ENCODE measurements at regions not wholly inside any gene's neighbourhood (a gene's known extent, or its start where the extent isn't known, plus 50 kb on each side); places are given as distances from the start of the nearest gene placed in this dataset.
A peak's percentile ranks its signal among the peaks of the same experiment; 100 is the strongest.

GRCh38 chr9:117945286-117945685, 241.1 kb downstream of the TLR4 start:
- no peak for DNase-seq

GRCh38 chr9:117951127-117951526, 246.9 kb downstream of the TLR4 start:
- no peak for DNase-seq

- DNase-seq = no peak
Measured at GRCh38 chr9:117952581-117952980, 248.4 kb downstream of the TLR4 start.

GRCh38 chr9:117957267-117957666, 253.1 kb downstream of the TLR4 start:
- DNase-seq = peak; percentile 71

DNA sequence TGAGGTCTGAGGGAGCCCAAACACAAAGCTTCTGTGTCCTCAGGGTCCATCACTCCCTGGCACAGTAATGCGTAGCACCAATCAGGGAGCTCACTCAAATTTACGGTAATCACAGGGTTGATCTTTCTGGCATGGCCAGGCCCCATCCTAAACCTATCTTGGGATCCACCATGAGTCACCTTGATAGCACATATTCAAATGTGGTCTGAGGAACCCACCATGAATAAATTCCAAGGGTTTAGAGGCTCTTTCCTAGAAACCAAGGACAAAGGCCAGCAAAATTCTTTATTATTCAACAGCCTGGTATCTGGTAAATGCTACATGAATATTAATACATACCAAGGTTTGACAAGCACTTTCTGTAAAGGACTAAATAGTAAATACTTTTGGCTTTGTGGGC, 254.5 kb downstream of the TLR4 start:
- DNase-seq = no peak

- no peak for DNase-seq
Measured at GRCh38 chr9:117963493-117964090, 259.4 kb downstream of the TLR4 start.

DNA sequence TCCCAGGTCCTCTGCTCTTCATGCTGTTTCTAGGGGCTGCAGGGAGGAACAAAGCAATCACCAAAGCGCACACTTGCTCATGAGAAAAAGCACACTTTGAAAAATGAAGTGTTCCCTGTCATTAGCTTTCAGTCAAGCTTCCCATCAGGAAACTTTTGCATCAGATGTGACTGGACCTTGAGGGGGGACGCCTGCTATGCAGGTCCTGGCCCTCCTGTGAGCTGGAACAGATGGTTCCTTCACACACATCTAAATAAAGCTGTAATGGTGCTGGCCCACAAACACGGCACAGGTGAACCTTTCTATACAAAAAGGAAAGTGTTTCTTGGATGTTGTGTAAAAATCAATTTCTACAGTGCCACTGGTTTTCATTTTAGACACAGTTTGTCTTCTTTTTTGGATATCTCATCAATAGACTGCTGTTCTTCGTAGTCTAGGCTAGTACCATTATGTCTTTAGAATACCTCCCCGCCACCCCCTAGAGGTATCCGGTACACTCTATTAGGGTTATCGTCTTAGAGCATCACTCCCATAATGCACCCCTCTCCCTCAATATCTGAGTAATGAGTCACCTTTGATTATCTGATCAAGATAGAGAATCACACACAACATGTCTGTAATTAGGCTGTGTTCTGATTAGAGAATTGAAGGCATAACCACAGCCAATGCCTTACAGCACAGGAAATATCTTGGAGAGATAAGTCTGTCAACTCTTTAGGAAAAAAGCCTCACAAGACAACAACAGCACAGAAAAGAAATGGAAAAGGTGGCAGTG, 266.3 kb downstream of the TLR4 start:
- no peak for DNase-seq

GRCh38 chr9:117974108-117974507, 269.9 kb downstream of the TLR4 start:
- no peak for DNase-seq

DNA sequence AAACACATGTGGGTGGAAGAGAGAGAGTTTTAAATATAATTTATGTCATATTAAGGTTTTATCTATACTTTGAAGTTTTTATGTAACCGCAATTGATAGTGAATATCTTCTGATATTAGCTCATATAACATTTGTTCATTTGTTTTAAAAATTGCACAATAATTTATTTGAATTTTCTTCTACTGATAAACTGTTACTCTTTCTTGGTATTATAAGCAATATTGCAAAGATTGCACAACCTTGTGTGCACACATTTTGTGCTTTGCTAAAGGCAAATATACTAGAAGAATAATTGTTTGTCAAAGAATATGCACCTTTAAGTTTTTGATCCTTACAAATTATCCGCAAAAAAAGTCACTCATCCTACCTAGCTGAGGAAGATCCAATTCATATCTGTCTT, 275.7 kb downstream of the TLR4 start:
- DNase-seq = no peak

- DNase-seq = no peak
Measured at GRCh38 chr9:117987945-117988344, 283.7 kb downstream of the TLR4 start.

DNA sequence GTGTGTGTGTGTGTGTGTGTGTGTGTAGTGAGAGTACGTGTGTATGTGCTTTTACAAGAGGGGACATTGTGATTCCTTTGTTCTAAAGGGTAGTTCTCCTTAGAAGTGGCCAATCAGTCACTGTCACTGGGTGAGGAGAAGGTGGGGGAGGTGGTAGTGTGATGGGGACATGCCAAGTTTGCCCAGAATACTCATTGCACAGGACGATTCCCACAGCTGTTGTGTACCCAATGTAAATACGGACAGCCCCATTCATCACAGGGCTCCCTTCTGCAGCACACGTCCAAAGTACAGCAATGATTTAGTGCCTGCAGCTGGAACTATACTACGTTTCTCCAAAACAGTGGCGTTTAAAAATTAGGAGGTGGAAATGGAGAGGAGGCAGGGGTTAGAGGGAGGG, 287.8 kb downstream of the TLR4 start:
- peak; percentile 85 for DNase-seq

DNA sequence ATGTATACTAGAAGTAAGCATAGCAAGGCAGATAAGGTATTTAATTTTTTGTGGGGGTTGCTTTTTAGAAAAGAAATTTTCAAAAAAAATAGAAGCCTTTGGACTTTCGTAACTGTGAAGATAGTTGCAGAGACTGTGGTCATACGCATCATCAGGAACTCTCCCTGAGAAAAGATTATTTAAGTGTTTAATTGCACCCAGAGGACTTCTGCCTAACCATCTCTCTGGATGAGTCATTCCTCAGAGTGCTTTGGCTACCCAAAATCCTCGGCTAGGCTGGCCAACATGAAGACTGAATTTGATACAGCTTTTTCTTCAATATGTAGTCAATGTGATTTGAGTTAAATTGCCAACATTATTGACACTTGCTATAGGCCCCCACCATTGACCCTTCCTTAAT, 296.4 kb downstream of the TLR4 start:
- no peak for DNase-seq

DNA sequence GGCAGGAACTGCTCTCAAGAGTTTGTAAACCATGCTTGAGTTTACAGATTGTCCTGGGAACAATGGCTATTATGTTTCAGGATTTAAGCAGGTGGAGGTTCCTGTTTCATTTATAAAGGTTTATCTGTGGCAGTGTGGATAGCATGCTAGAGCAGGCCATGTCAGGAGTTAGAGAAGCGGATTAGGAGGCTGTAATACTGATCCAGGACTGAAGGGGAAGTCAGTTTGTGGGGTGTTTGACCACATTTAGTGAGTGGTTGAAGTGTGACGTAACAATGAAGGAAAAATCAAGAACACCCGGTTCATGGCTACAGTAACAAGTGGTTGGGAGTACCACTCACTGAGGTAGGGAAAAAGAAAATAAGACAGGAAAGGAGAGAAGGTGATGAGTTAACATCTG, 299.0 kb downstream of the TLR4 start:
- DNase-seq = no peak

DNA sequence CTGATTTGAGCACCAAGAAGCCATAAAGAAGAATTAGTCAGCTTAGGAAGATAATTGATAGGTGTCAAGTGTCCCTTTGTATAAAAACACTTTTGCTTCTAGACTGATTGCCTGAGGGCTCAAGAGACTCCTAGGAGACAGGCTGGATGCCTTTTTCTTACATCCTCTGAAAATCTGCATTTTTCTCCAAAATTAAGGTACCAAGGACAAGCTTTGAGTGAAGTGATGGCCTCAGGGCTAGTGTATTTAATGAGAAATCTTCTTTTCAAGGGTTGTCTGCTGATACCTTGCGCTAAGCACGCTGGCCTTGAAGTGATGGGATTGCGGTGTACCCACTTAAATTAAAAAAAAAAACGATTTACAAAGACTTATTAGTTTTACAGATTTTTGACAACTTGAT, 304.0 kb downstream of the TLR4 start:
- no peak for DNase-seq

- no peak for DNase-seq
Measured at GRCh38 chr9:118009614-118010013, 305.4 kb downstream of the TLR4 start.

DNA sequence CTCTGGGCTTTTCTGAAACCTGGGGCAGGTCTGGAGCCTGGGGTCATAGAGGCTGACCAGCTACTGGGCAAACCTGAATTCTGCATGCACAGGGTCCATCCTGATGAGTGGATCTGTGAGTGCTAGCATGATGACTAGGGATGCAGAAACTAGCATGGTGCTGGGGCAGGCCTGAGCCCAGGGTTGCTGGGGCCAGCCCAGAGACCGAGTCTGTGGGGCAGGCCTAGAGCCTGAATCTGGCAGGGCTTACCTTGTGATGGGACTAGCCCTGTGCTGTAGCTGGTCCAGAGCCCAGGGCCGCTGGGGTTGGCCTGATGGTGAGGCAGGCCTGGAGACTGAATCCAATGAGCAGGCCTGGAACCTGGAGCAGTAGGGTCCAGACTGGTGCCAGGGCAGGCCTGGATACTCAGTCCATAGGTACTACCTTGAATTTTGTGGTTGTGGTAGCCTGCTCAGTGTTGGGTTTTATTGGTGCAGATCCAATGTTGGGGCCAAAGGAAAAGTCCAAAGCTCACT, 313.5 kb downstream of the TLR4 start:
- no peak for DNase-seq

GRCh38 chr9:118023644-118024043, 319.4 kb downstream of the TLR4 start:
- DNase-seq = no peak

- DNase-seq = no peak
Measured at GRCh38 chr9:118028225-118028624, 324.0 kb downstream of the TLR4 start.

- DNase-seq = no peak
Measured at GRCh38 chr9:118029425-118029824, 325.2 kb downstream of the TLR4 start.

GRCh38 chr9:118034701-118035100, 330.5 kb downstream of the TLR4 start:
- no peak for DNase-seq

DNA sequence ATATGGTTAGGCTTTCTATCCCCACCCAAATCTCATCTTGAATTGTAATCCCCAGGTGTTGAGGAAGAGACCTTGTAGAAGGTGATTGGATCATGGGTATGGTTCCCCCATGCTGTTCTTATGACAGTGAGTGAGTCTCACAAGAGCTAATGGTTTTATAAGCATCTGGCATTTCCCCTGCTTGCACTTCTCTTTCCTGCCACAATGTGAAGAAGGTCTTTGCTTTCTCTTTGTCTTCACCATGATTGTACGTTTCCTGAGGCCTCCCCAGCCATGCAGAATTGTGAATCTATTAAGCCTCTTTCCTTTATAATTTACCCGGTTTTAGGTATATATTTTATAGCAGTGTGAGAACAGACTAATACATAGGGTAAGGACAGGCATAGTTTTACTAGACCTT, 334.5 kb downstream of the TLR4 start:
- no peak for DNase-seq

- DNase-seq = peak; percentile 3
Measured at GRCh38 chr9:118058227-118058626, 354.0 kb downstream of the TLR4 start.

DNA sequence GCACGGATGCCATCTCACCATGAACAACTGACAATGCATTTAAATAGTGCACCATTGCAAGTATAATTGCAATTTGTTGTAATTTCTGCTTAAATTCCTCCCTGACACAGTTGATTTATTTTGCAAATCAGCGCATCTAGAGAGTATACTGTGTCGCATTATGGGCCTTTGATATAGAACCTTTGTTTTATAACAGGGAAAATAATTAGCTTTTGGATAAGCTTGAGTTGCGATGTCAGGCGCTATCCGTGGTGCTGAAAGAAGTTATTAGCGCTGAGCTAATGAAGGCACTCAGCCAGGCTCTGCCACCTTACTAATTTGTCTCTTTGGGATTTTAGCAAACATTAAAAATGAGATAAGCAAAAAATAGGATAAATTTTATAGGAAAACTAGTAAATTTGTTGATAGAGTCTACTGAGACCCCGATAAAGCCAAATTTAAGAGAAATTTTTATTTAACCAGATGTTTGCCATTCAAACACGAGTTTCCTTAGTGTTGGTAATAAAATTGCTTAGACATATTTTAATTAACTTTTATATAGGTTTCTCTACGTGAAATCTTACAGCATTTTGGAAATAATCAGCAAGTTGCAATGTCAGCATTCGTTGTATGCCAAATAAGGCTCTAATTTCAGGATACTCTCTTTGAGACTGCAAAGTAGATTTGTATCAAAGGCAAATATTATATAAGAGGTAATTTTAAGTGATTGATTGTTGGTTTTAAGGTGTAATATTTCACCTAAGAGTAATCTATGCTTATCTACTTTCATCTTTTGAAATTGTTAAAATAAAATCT, 355.5 kb downstream of the TLR4 start:
- DNase-seq = no peak

DNA sequence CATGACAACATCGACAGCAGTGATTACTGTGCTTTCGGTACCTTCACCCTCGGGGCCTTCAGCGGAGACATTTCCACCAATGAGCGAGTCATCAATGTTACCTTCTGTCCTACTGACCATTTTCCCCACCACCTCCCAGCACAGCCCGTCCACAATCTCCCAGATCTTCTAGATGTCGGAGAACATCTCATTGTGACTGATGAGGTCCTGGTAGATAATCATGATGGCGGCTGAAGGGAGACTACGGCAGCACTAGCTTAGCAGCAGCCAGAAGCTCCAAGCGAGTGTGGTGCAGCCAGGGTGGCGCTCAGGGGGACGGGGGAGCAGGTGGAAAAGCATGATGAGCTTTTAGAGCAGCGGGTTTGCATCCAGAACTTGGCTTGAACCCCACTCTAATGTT, 379.0 kb downstream of the TLR4 start:
- no peak for DNase-seq

Data from NCI-H2029 (cell line).